HG03520 (cell line): ENCODE measurements at regions not wholly inside any gene's neighbourhood (a gene's known extent, or its start where the extent isn't known, plus 50 kb on each side); places are given as distances from the start of the nearest gene placed in this dataset.
"Not testable (repeated sequence)": the region's sequence is repeated elsewhere in the genome, so short reads cannot be mapped to it uniquely, and the experiment has no call there.

Experiments
- ATAC-seq: cut with Tn5 transposase; IDR thresholded peaks from one replicate; pipeline ENCODE4 v1.9.1; 2021; ENCODE audit warnings: mild to moderate bottlenecking, moderate library complexity; ENCODE audit not compliant: unreplicated experiment

- ATAC-seq: no peak
These were observed 271.0 kb downstream of the MYCN start for GRCh38 chr2:16211341-16211740.

GRCh38 chr2:16210841-16211240 lies 270.5 kb downstream of the MYCN start:
- no peak for ATAC-seq

- no peak for ATAC-seq
These were observed 269.4 kb downstream of the MYCN start for GRCh38 chr2:16209799-16210198.

GRCh38 chr2:16208921-16209320 lies 268.6 kb downstream of the MYCN start:
- ATAC-seq: no peak

- ATAC-seq: no peak
These were observed 268.0 kb downstream of the MYCN start for GRCh38 chr2:16208241-16208797.

GRCh38 chr2:16207611-16208010 lies 267.3 kb downstream of the MYCN start:
- no peak for ATAC-seq

- ATAC-seq: no peak
These were observed 266.8 kb downstream of the MYCN start for GRCh38 chr2:16207151-16207550.

GRCh38 chr2:16206191-16206944 lies 266.0 kb downstream of the MYCN start:
- no peak for ATAC-seq

GRCh38 chr2:16205631-16206030 lies 265.3 kb downstream of the MYCN start:
- no peak for ATAC-seq

GRCh38 chr2:16204886-16205620 lies 264.7 kb downstream of the MYCN start:
- ATAC-seq: no peak

- no peak for ATAC-seq
These were observed 263.9 kb downstream of the MYCN start for GRCh38 chr2:16204251-16204650.

GRCh38 chr2:16203691-16204090 lies 263.3 kb downstream of the MYCN start:
- ATAC-seq: no peak

GRCh38 chr2:16203069-16203468 lies 262.7 kb downstream of the MYCN start:
- ATAC-seq: no peak

GRCh38 chr2:16202266-16203020 lies 262.1 kb downstream of the MYCN start:
- no peak for ATAC-seq

- ATAC-seq: no peak
These were observed 261.5 kb downstream of the MYCN start for GRCh38 chr2:16201848-16202247.

- no peak for ATAC-seq
These were observed 260.3 kb downstream of the MYCN start for GRCh38 chr2:16200554-16201193.

GRCh38 chr2:16199882-16200553 lies 259.7 kb downstream of the MYCN start:
- ATAC-seq: no peak

GRCh38 chr2:16199241-16199640 lies 258.9 kb downstream of the MYCN start:
- not testable (repeated sequence) for ATAC-seq

GRCh38 chr2:16198166-16198912 lies 258.0 kb downstream of the MYCN start:
- ATAC-seq: no peak
